ENCODE measurements at regions not wholly inside any gene's neighbourhood (a gene's known extent, or its start where the extent isn't known, plus 50 kb on each side); places are given as distances from the start of the nearest gene placed in this dataset.

DNA sequence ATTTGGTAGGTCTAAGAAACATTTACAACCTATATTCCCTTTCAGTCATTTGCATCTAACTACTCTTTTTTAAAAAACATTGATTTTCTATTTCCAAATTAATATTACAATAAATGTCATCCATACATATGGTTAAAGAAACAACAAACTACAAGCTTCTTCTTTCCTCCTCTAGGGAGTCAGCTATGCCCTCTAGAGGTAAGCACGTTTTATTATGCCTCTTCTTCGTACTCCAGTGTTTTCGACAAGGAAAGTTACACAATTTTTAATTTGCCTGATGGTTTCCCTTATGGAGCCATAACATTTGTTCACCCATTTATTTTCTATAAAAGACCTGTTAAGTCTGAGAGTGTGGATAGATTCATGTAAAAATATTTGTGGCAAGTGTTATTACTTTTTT, 183.4 kb upstream of the CDH7 start:
- H3K9ac ChIP-seq (ENCODE audit: low read length), result no peak overlapping the region
- no peak overlapping the region for H3K27ac ChIP-seq (ENCODE audit: low read depth, low read length)
- no peaks in the 10 kb centered on the region for H3K9me2 ChIP-seq (replicated peaks; ENCODE audit: insufficient read depth, low read length)
- H2AFZ ChIP-seq (ENCODE audit: low read depth, low read length, severe bottlenecking), result no peak overlapping the region
- TF ChIP-seq, protein P1, sequence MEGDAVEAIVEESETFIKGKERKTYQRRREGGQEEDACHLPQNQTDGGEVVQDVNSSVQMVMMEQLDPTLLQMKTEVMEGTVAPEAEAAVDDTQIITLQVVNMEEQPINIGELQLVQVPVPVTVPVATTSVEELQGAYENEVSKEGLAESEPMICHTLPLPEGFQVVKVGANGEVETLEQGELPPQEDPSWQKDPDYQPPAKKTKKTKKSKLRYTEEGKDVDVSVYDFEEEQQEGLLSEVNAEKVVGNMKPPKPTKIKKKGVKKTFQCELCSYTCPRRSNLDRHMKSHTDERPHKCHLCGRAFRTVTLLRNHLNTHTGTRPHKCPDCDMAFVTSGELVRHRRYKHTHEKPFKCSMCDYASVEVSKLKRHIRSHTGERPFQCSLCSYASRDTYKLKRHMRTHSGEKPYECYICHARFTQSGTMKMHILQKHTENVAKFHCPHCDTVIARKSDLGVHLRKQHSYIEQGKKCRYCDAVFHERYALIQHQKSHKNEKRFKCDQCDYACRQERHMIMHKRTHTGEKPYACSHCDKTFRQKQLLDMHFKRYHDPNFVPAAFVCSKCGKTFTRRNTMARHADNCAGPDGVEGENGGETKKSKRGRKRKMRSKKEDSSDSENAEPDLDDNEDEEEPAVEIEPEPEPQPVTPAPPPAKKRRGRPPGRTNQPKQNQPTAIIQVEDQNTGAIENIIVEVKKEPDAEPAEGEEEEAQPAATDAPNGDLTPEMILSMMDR (IDR thresholded peaks at IDR 0.05; ENCODE audit: insufficient read depth, low read length, poor library complexity, severe bottlenecking), result no peak
- TF ChIP-seq EZH2phosphoT487 (conservative IDR thresholded peaks at IDR 0.05; ENCODE audit: low read length), result no peak
- no peak overlapping the region for H3K4me2 ChIP-seq (ENCODE audit: low read depth, low read length, poor library complexity, severe bottlenecking)
- H3K9me3 ChIP-seq (ENCODE audit: insufficient read depth, low read length), result no peaks in the 10 kb centered on the region
- H3K27me3 ChIP-seq (ENCODE audit: low read length), result no peaks in the 10 kb centered on the region
- no peaks in the 10 kb centered on the region for H3K79me2 ChIP-seq (ENCODE audit: insufficient read depth, low read length)
- no peaks in the 10 kb centered on the region for H3K36me3 ChIP-seq (ENCODE audit: low read length)
- H3F3A ChIP-seq (ENCODE audit: insufficient read depth), result no peaks in the 10 kb centered on the region
- no peak overlapping the region for H3K4me3 ChIP-seq (ENCODE audit: insufficient read depth, low read length, poor library complexity, severe bottlenecking)
- no peaks in the 10 kb centered on the region for H4K20me1 ChIP-seq (ENCODE audit: low read depth, low read length)

DNA sequence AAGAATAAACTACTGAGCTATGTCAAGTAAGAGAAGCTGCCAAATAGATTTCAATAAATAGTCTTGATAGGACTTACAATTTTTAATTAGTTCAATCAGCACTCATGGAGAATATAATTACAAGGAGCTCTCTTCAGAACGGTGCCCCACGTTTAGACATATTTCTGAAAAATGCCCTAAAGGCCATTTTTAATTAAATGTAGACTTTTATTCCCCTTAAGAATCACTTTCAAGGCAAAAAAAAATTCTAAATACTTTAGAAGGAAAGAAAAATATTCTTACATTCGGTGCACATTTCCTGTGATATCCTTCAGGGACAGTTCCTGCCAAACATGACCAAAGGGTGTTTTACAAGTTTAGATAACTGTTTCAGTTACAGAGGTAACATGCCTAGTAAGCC, 202.5 kb upstream of the CDH7 start:
- Histone ChIP-seq H4K20me1 (ENCODE audit: low read depth, low read length) (no peaks in the 10 kb centered on the region), H3K79me2 (ENCODE audit: insufficient read depth, low read length) (no peaks in the 10 kb centered on the region), H3K4me3 (ENCODE audit: insufficient read depth, low read length, poor library complexity, severe bottlenecking) (no peak overlapping the region), H3K27ac (ENCODE audit: low read depth, low read length) (no peak overlapping the region), H3K27me3 (ENCODE audit: low read length) (no peaks in the 10 kb centered on the region), H3F3A (ENCODE audit: insufficient read depth) (no peaks in the 10 kb centered on the region), H3K36me3 (ENCODE audit: low read length) (no peaks in the 10 kb centered on the region), H3K9ac (ENCODE audit: low read length) (no peak overlapping the region), H2AFZ (ENCODE audit: low read depth, low read length, severe bottlenecking) (no peak overlapping the region), H3K9me3 (ENCODE audit: insufficient read depth, low read length) (no peaks in the 10 kb centered on the region), H3K4me2 (ENCODE audit: low read depth, low read length, poor library complexity, severe bottlenecking) (no peak overlapping the region), H3K9me2 (replicated peaks; ENCODE audit: insufficient read depth, low read length) (no peaks in the 10 kb centered on the region)
- TF ChIP-seq EZH2phosphoT487 (conservative IDR thresholded peaks at IDR 0.05; ENCODE audit: low read length), result no peak
- TF ChIP-seq, protein P1 (IDR thresholded peaks at IDR 0.05; ENCODE audit: insufficient read depth, low read length, poor library complexity, severe bottlenecking), result no peak

DNA sequence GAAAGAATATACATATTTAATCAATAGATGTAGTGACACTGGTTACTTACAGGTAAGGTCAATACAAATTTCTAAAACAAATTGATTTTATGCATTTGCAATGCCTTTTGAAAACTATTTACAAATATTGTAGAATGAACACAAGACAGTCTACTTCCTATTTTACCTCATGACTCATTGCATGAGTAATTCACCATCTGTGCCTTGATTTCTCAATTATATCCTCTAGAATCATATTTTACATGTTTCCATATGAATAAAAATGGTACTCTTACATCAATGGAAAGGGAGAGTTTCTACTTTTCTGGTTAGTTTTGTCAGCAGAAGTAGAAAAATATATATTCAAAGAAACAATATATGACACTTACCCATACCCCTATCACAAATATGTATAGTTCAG, 203.8 kb upstream of the CDH7 start:
- Histone ChIP-seq H3K9me3 (ENCODE audit: insufficient read depth, low read length) (no peaks in the 10 kb centered on the region), H3K4me2 (ENCODE audit: low read depth, low read length, poor library complexity, severe bottlenecking) (no peak overlapping the region), H3K9me2 (replicated peaks; ENCODE audit: insufficient read depth, low read length) (no peaks in the 10 kb centered on the region), H3K27me3 (ENCODE audit: low read length) (no peaks in the 10 kb centered on the region), H2AFZ (ENCODE audit: low read depth, low read length, severe bottlenecking) (no peak overlapping the region), H4K20me1 (ENCODE audit: low read depth, low read length) (no peaks in the 10 kb centered on the region), H3K36me3 (ENCODE audit: low read length) (no peaks in the 10 kb centered on the region), H3K79me2 (ENCODE audit: insufficient read depth, low read length) (no peaks in the 10 kb centered on the region), H3K27ac (ENCODE audit: low read depth, low read length) (no peak overlapping the region), H3K4me3 (ENCODE audit: insufficient read depth, low read length, poor library complexity, severe bottlenecking) (no peak overlapping the region), H3K9ac (ENCODE audit: low read length) (no peak overlapping the region), H3F3A (ENCODE audit: insufficient read depth) (no peaks in the 10 kb centered on the region)
- TF ChIP-seq, protein P1 (IDR thresholded peaks at IDR 0.05; ENCODE audit: insufficient read depth, low read length, poor library complexity, severe bottlenecking), result no peak
- TF ChIP-seq EZH2phosphoT487 (conservative IDR thresholded peaks at IDR 0.05; ENCODE audit: low read length), result no peak

DNA sequence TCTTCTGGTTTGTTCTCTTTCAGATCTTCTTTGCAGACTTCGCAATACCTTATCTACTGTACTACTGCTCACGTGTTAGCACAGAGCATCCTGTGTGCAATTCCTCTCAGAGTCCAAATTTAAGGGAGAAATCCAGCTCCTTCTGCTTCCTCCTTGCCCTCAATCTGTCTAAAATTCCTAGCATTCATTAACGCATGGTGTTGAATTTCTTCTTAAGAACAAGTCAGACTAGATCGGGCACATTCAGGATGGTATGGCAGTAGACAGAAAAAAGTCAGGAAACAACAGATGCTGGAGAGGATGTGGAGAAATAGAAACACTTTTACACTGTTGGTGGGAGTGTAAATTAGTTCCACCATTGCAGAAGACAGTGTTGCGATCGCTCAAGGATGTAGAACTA, 206.1 kb upstream of the CDH7 start:
- Histone ChIP-seq H3K79me2 (ENCODE audit: insufficient read depth, low read length) (no peaks in the 10 kb centered on the region), H3F3A (ENCODE audit: insufficient read depth) (no peaks in the 10 kb centered on the region), H4K20me1 (ENCODE audit: low read depth, low read length) (no peaks in the 10 kb centered on the region), H2AFZ (ENCODE audit: low read depth, low read length, severe bottlenecking) (no peak overlapping the region), H3K4me3 (ENCODE audit: insufficient read depth, low read length, poor library complexity, severe bottlenecking) (no peak overlapping the region), H3K9me3 (ENCODE audit: insufficient read depth, low read length) (no peaks in the 10 kb centered on the region), H3K9ac (ENCODE audit: low read length) (no peak overlapping the region), H3K27ac (ENCODE audit: low read depth, low read length) (no peak overlapping the region), H3K36me3 (ENCODE audit: low read length) (no peaks in the 10 kb centered on the region), H3K9me2 (replicated peaks; ENCODE audit: insufficient read depth, low read length) (no peaks in the 10 kb centered on the region), H3K4me2 (ENCODE audit: low read depth, low read length, poor library complexity, severe bottlenecking) (no peak overlapping the region), H3K27me3 (ENCODE audit: low read length) (no peaks in the 10 kb centered on the region)
- no peak for TF ChIP-seq EZH2phosphoT487 (conservative IDR thresholded peaks at IDR 0.05; ENCODE audit: low read length)
- TF ChIP-seq, protein P1 (IDR thresholded peaks at IDR 0.05; ENCODE audit: insufficient read depth, low read length, poor library complexity, severe bottlenecking), result no peak

Data from SU-DHL-6 (cell line).